GM23338 (cell line): ENCODE measurements at regions not wholly inside any gene's neighbourhood (a gene's known extent, or its start where the extent isn't known, plus 50 kb on each side); places are given as distances from the start of the nearest gene placed in this dataset.

Experiments
- ATAC-seq: fragments of 200-7000 bp; cut with Tn5 transposase; 3 replicates; pipeline ENCODE4 v1.9.1; 2020
- DNase-seq: peaks from one replicate; pipeline ENCODE4 v3.0.0-alpha.2; 2015; ENCODE audit warnings: low spot score
- H2AFZ ChIP-seq: fragments of 200-600 bp; sonication (generic); 2 replicates; pipeline ENCODE4 v1.8.0; 2016; ENCODE audit warnings: antibody characterized with exemption, mild to moderate bottlenecking, moderate library complexity
- H3F3A ChIP-seq: fragments of 200-600 bp; sonication (generic); replicated peaks from 2 replicates; pipeline ENCODE4 v1.8.0; 2017; ENCODE audit warnings: antibody characterized with exemption, mixed run types, low read depth
- H3K27ac ChIP-seq: fragments of 200-600 bp; sonication (generic); 2 replicates; pipeline ENCODE4 v1.6.1; 2016; ENCODE audit warnings: low read depth
- H3K27me3 ChIP-seq: fragments of 200-600 bp; sonication (generic); 2 replicates; pipeline ENCODE4 v1.8.0; 2016; ENCODE audit warnings: mild to moderate bottlenecking, mixed run types, moderate library complexity; ENCODE audit not compliant: insufficient read depth
- H3K36me3 ChIP-seq: fragments of 200-600 bp; sonication (generic); 2 replicates; pipeline ENCODE4 v1.8.0; 2016; ENCODE audit warnings: mild to moderate bottlenecking; ENCODE audit not compliant: insufficient read depth
- H3K4me1 ChIP-seq: fragments of 200-600 bp; sonication (generic); 2 replicates; pipeline ENCODE4 v1.8.0; 2016; ENCODE audit warnings: mild to moderate bottlenecking, moderate library complexity; ENCODE audit not compliant: insufficient read depth
- H3K4me2 ChIP-seq: fragments of 200-600 bp; sonication (generic); 2 replicates; pipeline ENCODE4 v1.7.1; 2017; ENCODE audit warnings: mixed run types
- H3K4me3 ChIP-seq: fragments of 200-600 bp; sonication (generic); 2 replicates; pipeline ENCODE4 v1.6.1; 2016; ENCODE audit warnings: mixed run types
- H3K79me2 ChIP-seq: fragments of 200-600 bp; sonication (generic); replicated peaks from 2 replicates; pipeline ENCODE4 v1.8.0; 2017; ENCODE audit warnings: mild to moderate bottlenecking; ENCODE audit not compliant: insufficient read depth
- H3K9me2 ChIP-seq: fragments of 200-600 bp; sonication (generic); 2 replicates; pipeline ENCODE4 v1.8.0; 2017; ENCODE audit not compliant: insufficient read depth
- H4K20me1 ChIP-seq: fragments of 200-600 bp; sonication (generic); replicated peaks from 2 replicates; pipeline ENCODE4 v1.8.0; 2017; ENCODE audit warnings: mild to moderate bottlenecking; ENCODE audit not compliant: insufficient read depth
- H3K27ac Mint-ChIP-seq: 2 replicates; pipeline ENCODE4 v1.8.0; 2020; ENCODE audit warnings: inconsistent platforms, mild to moderate bottlenecking, moderate library complexity, mixed read lengths
- H3K27me3 Mint-ChIP-seq: 3 replicates; pipeline ENCODE4 v1.8.0; 2022; ENCODE audit warnings: low read depth, mild to moderate bottlenecking, moderate library complexity, mixed read lengths, inconsistent platforms; ENCODE audit not compliant: insufficient read depth, poor library complexity
- H3K36me3 Mint-ChIP-seq: 3 replicates; pipeline ENCODE4 v1.8.0; 2021; ENCODE audit warnings: low read depth, mild to moderate bottlenecking, inconsistent platforms, moderate library complexity, mixed read lengths
- H3K4me1 Mint-ChIP-seq: 3 replicates; pipeline ENCODE4 v1.8.0; 2020; ENCODE audit warnings: mild to moderate bottlenecking, inconsistent platforms, mixed read lengths
- H3K4me3 Mint-ChIP-seq: 3 replicates; pipeline ENCODE4 v1.8.0; 2021; ENCODE audit warnings: moderate library complexity, mild to moderate bottlenecking, inconsistent platforms, mixed read lengths
- H3K9me3 Mint-ChIP-seq: 3 replicates; pipeline ENCODE4 v1.8.0; 2020; ENCODE audit warnings: moderate library complexity, mild to moderate bottlenecking, inconsistent platforms, mixed read lengths
- CREB1 ChIP-seq: fragments of 250-450 bp; sonication (Bioruptor Pico); IDR thresholded peaks from 2 replicates; pipeline ENCODE4 v1.5.0; 2020; ENCODE audit warnings: low read depth, mild to moderate bottlenecking, moderate library complexity
- CTCF ChIP-seq, 2 experiments: fragments of 200-600 bp in 1 of 2; sonication (generic) in 1 of 2; conservative IDR thresholded peaks; 2 replicates each; pipeline versions ENCODE4 v1.5.1 to v1.6.1; 2016 to 2017; ENCODE audit warnings: antibody characterized with exemption in 2 of 2, low read depth in 2 of 2, mild to moderate bottlenecking in 2 of 2, moderate library complexity in 1 of 2
- EZH2 ChIP-seq: fragments of 200-600 bp; sonication (generic); IDR thresholded peaks from one replicate; pipeline ENCODE4 v1.8.0; 2017; ENCODE audit warnings: antibody characterized with exemption, mild to moderate bottlenecking, low read depth; ENCODE audit not compliant: unreplicated experiment
- EZH2phosphoT487 ChIP-seq: fragments of 200-600 bp; sonication (generic); IDR thresholded peaks from one replicate; pipeline ENCODE4 v1.8.1; 2018; ENCODE audit warnings: antibody characterized with exemption; ENCODE audit not compliant: unreplicated experiment
- JUNB ChIP-seq: IDR thresholded peaks from one replicate; pipeline ENCODE4 v1.6.1; 2016; ENCODE audit warnings: antibody characterized with exemption; ENCODE audit not compliant: unreplicated experiment
- NANOG ChIP-seq: IDR thresholded peaks from 2 replicates; pipeline ENCODE4 v1.6.1; 2016; ENCODE audit warnings: antibody characterized with exemption, borderline replicate concordance
- POLR2AphosphoS5 ChIP-seq: IDR thresholded peaks from 2 replicates; pipeline ENCODE4 v1.6.1; 2016; ENCODE audit warnings: antibody characterized with exemption, low read depth
- STAT1 ChIP-seq: IDR thresholded peaks from one replicate; pipeline ENCODE4 v1.6.1; 2016; ENCODE audit warnings: antibody characterized with exemption; ENCODE audit not compliant: unreplicated experiment
- ZNF114 ChIP-seq: fragments of 250-450 bp; sonication (Bioruptor Pico); IDR thresholded peaks from 2 replicates; pipeline ENCODE4 v1.5.0; 2020; ENCODE audit warnings: mild to moderate bottlenecking, moderate library complexity
- ZNF331 ChIP-seq: fragments of 250-450 bp; sonication (Bioruptor Pico); IDR thresholded peaks from 2 replicates; pipeline ENCODE4 v1.5.0; 2020; ENCODE audit warnings: low read depth, mild to moderate bottlenecking, moderate library complexity
- TF ChIP-seq, protein P1 (sequence below): IDR thresholded peaks from one replicate; pipeline ENCODE4 v1.6.1; 2018; ENCODE audit warnings: antibody characterized with exemption; ENCODE audit not compliant: unreplicated experiment
- TF ChIP-seq, protein P2 (sequence below): fragments of 250-450 bp; sonication (Bioruptor Pico); IDR thresholded peaks from 2 replicates; pipeline ENCODE4 v1.5.0; 2020; ENCODE audit warnings: mild to moderate bottlenecking, moderate library complexity
- TF ChIP-seq, protein P3 (sequence below): IDR thresholded peaks from 2 replicates; pipeline ENCODE4 v1.6.1; 2016; ENCODE audit warnings: antibody characterized with exemption

- H3K27me3 Mint-ChIP-seq = no peaks in the 10 kb centered on the region
- Histone ChIP-seq H3K36me3 (no peaks in the 10 kb centered on the region), H3K27me3 (no peaks in the 10 kb centered on the region), H2AFZ (no peak overlapping the region), H3K9me2 (no peaks in the 10 kb centered on the region), H3K4me2 (no peak overlapping the region), H4K20me1 (no peaks in the 10 kb centered on the region), H3K4me1 (peaks cover 6% of the 10 kb centered on the region; the same call in 1 of the 2 replicates), H3K4me3 (no peak overlapping the region), H3K27ac (no peak overlapping the region), H3K79me2 (no peaks in the 10 kb centered on the region), H3F3A (no peaks in the 10 kb centered on the region)
- H3K4me1 Mint-ChIP-seq = peaks cover 14% of the 10 kb centered on the region; the same call in 2 of the 3 replicates
- H3K4me3 Mint-ChIP-seq = no peak overlapping the region
- ATAC-seq (no peak), DNase-seq (no peak)
- TF ChIP-seq NANOG (no peak), JUNB (no peak), EZH2 (no peak), STAT1 (no peak), ZNF331 (CRISPR knock-in tag) (no peak), POLR2AphosphoS5 (no peak), ZNF114 (no peak), CREB1 (no peak), EZH2phosphoT487 (no peak), CTCF (conservative IDR thresholded peaks at IDR 0.05; ENCODE audit: low read depth in 2 of 2) (no peak)
- TF ChIP-seq, protein P1, sequence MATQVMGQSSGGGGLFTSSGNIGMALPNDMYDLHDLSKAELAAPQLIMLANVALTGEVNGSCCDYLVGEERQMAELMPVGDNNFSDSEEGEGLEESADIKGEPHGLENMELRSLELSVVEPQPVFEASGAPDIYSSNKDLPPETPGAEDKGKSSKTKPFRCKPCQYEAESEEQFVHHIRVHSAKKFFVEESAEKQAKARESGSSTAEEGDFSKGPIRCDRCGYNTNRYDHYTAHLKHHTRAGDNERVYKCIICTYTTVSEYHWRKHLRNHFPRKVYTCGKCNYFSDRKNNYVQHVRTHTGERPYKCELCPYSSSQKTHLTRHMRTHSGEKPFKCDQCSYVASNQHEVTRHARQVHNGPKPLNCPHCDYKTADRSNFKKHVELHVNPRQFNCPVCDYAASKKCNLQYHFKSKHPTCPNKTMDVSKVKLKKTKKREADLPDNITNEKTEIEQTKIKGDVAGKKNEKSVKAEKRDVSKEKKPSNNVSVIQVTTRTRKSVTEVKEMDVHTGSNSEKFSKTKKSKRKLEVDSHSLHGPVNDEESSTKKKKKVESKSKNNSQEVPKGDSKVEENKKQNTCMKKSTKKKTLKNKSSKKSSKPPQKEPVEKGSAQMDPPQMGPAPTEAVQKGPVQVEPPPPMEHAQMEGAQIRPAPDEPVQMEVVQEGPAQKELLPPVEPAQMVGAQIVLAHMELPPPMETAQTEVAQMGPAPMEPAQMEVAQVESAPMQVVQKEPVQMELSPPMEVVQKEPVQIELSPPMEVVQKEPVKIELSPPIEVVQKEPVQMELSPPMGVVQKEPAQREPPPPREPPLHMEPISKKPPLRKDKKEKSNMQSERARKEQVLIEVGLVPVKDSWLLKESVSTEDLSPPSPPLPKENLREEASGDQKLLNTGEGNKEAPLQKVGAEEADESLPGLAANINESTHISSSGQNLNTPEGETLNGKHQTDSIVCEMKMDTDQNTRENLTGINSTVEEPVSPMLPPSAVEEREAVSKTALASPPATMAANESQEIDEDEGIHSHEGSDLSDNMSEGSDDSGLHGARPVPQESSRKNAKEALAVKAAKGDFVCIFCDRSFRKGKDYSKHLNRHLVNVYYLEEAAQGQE = no peak
- TF ChIP-seq, protein P2, sequence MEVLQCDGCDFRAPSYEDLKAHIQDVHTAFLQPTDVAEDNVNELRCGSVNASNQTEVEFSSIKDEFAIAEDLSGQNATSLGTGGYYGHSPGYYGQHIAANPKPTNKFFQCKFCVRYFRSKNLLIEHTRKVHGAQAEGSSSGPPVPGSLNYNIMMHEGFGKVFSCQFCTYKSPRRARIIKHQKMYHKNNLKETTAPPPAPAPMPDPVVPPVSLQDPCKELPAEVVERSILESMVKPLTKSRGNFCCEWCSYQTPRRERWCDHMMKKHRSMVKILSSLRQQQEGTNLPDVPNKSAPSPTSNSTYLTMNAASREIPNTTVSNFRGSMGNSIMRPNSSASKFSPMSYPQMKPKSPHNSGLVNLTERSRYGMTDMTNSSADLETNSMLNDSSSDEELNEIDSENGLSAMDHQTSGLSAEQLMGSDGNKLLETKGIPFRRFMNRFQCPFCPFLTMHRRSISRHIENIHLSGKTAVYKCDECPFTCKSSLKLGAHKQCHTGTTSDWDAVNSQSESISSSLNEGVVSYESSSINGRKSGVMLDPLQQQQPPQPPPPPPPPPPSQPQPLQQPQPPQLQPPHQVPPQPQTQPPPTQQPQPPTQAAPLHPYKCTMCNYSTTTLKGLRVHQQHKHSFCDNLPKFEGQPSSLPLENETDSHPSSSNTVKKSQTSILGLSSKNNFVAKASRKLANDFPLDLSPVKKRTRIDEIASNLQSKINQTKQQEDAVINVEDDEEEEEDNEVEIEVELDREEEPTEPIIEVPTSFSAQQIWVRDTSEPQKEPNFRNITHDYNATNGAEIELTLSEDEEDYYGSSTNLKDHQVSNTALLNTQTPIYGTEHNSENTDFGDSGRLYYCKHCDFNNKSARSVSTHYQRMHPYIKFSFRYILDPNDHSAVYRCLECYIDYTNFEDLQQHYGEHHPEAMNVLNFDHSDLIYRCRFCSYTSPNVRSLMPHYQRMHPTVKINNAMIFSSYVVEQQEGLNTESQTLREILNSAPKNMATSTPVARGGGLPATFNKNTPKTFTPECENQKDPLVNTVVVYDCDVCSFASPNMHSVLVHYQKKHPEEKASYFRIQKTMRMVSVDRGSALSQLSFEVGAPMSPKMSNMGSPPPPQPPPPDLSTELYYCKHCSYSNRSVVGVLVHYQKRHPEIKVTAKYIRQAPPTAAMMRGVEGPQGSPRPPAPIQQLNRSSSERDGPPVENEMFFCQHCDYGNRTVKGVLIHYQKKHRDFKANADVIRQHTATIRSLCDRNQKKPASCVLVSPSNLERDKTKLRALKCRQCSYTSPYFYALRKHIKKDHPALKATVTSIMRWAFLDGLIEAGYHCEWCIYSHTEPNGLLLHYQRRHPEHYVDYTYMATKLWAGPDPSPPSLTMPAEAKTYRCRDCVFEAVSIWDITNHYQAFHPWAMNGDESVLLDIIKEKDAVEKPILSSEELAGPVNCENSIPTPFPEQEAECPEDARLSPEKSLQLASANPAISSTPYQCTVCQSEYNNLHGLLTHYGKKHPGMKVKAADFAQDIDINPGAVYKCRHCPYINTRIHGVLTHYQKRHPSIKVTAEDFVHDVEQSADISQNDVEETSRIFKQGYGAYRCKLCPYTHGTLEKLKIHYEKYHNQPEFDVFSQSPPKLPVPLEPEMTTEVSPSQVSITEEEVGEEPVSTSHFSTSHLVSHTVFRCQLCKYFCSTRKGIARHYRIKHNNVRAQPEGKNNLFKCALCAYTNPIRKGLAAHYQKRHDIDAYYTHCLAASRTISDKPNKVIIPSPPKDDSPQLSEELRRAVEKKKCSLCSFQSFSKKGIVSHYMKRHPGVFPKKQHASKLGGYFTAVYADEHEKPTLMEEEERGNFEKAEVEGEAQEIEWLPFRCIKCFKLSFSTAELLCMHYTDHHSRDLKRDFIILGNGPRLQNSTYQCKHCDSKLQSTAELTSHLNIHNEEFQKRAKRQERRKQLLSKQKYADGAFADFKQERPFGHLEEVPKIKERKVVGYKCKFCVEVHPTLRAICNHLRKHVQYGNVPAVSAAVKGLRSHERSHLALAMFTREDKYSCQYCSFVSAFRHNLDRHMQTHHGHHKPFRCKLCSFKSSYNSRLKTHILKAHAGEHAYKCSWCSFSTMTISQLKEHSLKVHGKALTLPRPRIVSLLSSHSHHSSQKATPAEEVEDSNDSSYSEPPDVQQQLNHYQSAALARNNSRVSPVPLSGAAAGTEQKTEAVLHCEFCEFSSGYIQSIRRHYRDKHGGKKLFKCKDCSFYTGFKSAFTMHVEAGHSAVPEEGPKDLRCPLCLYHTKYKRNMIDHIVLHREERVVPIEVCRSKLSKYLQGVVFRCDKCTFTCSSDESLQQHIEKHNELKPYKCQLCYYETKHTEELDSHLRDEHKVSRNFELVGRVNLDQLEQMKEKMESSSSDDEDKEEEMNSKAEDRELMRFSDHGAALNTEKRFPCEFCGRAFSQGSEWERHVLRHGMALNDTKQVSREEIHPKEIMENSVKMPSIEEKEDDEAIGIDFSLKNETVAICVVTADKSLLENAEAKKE = no peak
- TF ChIP-seq, protein P3, sequence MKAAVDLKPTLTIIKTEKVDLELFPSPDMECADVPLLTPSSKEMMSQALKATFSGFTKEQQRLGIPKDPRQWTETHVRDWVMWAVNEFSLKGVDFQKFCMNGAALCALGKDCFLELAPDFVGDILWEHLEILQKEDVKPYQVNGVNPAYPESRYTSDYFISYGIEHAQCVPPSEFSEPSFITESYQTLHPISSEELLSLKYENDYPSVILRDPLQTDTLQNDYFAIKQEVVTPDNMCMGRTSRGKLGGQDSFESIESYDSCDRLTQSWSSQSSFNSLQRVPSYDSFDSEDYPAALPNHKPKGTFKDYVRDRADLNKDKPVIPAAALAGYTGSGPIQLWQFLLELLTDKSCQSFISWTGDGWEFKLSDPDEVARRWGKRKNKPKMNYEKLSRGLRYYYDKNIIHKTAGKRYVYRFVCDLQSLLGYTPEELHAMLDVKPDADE = no peak
- H3K27ac Mint-ChIP-seq = no peak overlapping the region
- H3K36me3 Mint-ChIP-seq = no peaks in the 10 kb centered on the region
- H3K9me3 Mint-ChIP-seq = no peaks in the 10 kb centered on the region
These were observed 150.8 kb upstream of the ANO5 start for GRCh38 chr11:22042081-22042480.
